Stimulated activated CD8-positive, alpha-beta memory T cell treated with anti-CD3 and anti-CD28 coated beads, Interleukin-4, amount 100 ng/mL, for 1 hour (primary cell): ENCODE measurements at regions not wholly inside any gene's neighbourhood (a gene's known extent, or its start where the extent isn't known, plus 50 kb on each side); places are given as distances from the start of the nearest gene placed in this dataset.
"Not testable (repeated sequence)": the region's sequence is repeated elsewhere in the genome, so short reads cannot be mapped to it uniquely, and the experiment has no call there.

Source experiments
- DNase-seq, 2 donors: peaks; one replicate each; pipeline ENCODE4 v3.0.0-alpha.2; 2020; ENCODE audit warnings: low read depth in 2 of 2, low spot score in 1 of 2

DNA sequence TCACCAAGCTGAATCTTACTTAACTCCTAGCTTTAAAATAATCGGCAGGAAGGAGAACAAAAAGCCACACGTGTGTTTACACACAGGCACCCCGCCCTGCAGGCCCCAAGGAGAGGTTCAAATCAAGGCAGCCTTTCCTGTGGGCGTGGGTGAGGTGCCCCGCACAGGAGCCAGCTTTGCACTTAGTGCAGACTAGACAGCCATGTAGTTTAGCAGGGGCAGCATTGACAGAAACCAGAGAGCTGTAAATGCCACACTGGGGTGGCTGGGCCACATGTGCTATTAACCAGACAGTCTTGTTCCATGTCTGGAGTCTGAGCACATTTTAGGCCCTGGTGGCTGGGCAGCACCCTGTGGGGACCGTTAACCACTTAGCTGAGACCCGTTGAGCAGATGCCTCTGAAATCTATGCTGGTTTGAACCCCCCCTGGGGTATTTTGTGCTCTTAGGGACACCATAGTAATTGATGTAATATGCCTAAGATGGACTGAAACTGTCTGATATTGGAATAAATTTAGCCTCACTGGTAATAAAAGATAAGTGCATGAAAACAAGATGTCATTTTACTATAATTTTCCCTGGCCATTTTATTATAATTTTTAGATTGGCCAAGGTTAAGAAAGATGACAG, 106.4 kb upstream of the KCNG1 start:
- DNase-seq: no peak

DNA sequence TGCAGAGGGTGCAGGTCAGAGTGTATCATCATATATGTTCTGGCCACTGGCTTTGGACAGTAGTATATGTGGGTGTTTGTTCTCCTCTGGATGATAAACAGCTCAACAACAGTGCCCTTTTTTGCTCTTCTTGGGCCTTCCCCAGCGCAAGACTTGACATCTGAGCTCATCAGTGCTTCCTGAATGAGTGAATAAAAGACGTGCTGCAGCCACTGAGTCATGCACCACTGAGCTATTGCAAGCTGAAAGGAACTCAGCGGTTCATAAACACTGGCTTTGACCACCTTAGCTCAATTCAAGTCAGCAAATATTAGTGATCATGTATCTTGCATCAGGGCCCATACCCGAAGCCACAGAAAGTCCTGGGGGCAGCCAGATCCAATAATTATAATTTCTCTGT, 105.3 kb upstream of the KCNG1 start:
- DNase-seq: no peak

DNA sequence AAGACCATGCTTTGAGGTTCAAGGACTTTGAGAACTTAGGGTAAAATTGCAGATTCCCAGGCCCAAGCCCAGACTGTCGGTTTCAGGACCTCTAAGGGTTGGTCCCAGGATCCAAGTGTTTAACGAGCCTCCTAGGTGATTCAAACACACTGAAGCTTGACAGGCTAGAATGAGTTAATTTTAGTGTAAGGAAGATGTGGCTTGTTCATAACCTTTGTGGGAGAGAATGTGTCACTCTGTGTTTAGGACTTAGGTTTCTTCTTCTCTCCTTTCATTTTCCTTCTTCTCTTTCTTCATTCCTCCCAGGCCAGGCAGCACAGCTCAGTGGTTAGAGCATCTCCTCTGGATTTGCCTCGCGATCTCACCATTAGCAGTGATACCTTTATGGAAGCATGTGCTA, 104.8 kb upstream of the KCNG1 start:
- DNase-seq: no peak

DNA sequence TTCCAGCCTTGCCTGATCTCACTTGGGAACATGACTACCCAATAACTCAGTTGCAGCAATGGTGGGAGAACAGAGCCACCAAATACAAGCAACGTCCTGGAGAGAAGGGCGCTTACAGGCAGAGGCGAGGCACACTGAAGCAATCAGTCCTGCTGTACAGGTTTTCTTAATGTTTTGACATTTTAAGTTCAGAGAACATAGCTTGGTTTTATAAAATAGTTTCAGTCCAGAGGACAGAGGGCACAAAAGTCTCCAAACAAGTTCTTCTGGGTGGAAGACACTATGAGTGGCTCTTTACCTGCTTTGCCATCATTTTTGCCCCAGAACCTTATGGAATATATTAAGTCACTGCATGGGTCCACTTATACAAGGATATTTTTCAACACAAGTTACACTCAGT, 103.4 kb upstream of the KCNG1 start:
- DNase-seq: no peak

DNA sequence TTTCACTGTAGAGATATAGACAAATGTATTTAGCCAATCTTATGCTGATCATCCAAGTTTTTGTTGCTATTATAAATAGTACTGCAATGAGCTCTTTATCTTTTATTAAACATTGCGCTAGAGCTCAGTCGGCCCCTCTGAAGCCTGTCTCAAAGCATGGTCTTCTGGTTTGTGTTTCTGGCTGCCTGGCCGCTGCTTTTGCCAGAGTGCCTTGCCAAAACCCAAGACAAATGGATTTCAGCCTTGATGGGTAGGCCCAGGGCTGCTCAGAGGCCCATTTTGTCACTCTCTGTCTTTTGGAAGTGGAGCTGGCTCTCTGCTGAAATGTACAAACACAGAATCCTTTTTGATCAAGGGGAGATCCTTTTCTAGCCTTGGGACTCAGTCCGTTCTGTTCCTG, 102.9 kb upstream of the KCNG1 start:
- DNase-seq: no peak

DNA sequence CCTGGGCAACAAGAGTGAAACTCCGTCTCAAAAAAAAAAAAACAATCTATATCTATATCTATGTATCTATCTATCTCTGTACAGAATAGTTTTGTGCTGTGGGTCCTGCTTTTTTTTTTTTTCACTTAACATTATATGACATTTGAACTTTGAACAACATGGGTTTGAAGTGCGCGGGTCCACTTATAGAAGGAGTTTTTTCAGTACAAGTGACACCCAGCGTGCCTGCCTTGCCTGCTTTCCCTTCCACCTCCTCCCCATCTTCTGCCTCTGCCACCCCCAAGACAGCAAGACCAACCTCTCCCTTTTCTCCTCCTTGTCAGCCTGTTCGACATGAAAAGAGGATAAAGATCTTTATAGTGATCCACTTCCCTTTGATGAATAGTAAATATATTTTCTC, 102.2 kb upstream of the KCNG1 start:
- no peak for DNase-seq

DNA sequence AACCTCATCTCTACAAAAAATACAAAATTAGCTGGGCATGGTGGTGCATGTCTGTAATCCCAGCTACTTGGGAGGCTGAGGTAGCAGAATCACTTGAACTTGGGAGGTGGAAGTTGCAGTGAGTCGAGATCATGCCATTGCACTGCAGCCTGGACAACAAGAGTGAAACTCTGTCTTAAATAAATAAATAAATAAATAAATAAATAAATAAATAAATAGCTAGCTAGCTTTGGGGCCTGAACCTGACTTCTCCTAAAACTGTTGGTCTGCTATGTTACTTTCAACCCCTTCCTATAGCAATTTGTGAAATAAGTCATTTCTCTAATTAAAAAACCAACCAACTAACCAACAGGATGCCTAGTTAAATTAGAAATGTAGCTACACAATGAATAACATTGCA, 101.0 kb upstream of the KCNG1 start:
- not testable (repeated sequence) for DNase-seq

DNA sequence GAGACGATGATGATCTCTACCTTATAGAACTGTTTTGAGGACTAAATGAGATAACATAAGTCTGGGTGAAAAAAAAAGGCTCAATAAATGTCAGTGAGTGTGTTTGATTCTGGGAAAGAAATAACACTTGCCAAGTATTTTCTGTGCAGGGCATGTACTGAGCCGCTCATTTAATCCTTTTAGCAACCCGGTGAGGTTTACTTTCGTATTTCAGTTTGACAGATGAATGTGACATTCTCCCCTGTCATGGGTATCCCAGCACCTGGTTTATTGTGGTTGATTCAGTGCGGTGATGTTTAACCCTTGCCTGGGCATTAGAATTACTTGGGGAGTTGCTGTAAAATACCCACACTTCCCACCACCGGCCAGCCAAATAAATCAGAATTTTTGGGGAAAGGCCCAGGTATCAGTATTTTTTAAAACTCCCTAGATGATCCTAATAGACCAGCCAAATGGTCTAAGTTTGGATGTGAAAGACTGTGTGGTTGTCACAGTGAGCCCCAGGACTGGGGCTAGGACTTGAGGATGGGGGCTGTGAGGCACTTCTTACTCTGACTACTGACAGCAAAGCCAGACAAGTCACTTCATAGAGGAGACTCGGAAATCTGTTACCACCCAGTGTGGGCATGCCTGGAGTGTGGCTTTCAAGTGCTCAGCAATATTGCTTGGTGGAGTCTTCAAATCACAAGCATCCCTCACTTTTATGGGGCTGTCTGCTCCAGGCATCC, 100.2 kb upstream of the KCNG1 start:
- DNase-seq: no peak

DNA sequence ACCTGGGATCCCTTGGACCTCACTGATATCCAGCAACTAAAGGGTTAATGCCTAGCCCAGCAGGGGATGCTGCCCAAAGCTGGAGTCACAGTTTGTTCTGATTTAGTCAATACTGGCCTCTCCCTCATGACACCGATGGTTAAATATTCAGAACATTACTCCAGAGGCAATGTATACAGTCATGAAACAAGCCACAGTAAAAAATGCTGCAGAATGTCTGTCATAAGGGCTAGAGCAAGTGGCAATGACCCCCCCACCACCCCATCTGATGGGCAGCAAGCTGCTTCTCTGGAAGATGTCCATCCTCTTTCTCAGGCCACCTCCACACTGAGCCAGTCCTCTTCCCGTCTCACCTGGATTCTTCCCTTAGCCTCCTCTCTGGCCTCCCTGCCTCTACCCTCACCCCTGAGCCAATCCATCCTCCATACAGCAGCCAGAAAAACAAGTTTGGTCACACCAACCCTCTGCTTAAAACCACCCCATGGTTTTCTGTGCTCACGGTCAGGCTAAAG, 99.0 kb upstream of the KCNG1 start:
- no peak for DNase-seq

DNA sequence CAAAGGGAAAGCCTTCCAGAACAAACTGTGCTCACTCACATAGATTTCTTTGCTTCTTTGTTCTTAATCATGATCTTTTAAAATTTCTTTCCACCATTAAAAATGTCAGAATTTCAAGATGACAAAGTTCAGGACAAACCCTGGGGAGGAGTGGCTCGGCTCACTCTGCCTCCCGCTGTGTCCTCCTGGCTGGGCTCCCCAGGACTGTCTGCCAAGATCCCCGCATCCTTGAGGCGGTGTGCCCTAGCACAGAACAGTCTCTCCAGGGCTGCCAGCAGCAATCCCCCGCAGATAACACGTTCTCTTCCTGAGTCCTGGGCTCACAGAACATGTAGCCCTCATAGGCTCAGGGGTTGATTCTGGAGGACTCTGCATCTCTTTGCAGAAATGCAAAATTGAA, 98.4 kb upstream of the KCNG1 start:
- DNase-seq: no peak

DNA sequence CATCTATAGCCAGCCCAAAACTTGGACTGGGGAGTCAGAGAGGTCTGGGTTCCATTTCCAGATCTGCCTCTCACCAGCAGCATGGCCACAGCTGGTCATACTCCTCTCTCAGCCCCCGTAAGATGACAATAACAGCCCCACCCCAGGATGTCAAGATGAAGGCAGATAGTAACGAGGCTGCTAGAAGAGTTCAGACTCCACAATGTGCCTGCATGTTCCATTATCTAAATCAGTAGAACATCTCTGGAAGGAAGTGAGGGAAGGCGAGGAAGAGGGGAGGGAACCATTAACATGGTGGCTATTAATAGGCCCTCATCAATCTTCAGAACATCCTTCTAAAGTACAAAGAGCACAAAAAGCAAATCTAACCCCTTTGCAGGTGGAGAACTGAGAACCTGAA, 98.0 kb upstream of the KCNG1 start:
- no peak for DNase-seq

DNA sequence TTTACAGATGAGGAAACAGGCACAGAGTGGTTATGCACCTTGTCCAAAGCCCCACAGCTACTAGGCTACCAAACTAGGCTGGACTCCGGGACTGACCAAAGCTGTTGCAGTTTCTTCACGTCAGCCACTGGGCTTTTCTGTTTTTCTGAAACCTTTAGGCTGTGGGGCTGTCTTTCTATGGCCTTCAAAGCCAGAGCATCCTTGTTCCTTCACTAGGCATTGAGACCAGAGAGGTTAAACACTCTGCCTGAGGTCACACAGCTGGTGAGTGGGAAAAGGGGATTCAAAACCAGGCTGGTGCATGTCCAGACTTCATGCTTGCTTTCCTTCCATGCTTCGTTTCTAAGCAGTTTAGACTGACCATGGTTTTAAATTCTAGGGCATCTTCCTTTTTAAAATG, 97.5 kb upstream of the KCNG1 start:
- DNase-seq: no peak

DNA sequence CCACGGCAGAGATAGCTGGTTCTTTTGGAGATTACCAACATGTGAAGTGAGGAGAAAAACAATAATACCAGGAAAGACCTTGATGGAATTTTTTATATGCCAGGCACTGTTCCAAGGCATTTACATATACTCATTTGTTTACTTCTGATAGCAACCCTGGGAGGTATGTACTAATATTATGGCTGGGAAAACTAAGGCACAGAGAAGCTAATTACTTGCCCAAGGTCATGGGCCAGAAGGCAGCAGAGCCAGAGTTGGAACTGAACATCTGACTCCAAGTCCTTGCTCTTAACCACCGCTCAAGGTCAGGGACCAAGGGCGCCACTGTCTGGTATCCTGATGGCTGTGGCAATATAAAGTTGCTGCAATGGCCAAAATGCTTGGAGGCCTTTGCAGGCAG, 97.0 kb upstream of the KCNG1 start:
- DNase-seq: no peak

DNA sequence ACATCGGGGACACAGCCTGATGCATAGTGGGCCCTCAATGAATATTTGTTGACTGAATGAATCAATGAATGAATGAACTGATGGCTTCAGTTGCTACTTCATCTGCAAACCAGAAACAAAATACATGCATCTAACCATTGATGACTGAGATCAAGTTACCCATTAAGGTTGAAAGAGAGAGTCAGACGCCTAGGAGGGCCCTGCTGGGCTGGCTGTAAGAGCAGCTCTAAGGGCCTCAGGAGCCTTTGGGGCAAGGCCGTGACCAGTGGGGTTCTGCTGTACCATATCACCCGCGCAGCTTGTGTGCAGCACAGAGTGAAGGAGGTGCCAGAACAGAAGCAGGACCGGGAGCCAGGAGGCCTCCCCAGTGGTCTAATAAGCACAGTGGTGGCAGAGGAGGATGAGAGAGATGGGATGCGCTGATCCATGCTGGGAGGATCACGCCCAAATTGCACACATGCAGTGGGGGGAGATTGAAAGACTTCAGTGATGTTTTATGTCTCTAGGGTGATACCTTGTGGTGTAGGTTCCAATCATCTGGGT, 96.1 kb upstream of the KCNG1 start:
- DNase-seq: no peak

DNA sequence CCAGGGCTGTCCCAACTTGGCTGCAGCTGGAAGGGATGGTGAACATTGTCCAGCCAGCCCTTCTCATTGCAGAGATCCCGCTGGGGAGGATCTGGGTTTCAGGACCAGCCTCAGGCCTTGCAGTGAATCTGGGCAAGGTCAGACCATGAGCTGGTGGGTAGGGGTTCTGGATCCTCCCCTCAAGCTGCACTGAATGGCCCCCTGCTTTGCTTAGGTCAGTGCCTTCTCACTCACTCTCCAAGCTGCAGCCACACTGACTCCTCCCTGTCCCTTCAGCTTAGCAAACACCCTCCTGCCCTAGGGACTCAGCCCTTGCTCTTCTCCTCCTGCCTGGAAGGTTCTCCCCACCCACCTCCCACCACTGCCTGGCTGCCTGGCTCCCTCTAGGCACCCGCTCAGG, 95.3 kb upstream of the KCNG1 start:
- DNase-seq: no peak

DNA sequence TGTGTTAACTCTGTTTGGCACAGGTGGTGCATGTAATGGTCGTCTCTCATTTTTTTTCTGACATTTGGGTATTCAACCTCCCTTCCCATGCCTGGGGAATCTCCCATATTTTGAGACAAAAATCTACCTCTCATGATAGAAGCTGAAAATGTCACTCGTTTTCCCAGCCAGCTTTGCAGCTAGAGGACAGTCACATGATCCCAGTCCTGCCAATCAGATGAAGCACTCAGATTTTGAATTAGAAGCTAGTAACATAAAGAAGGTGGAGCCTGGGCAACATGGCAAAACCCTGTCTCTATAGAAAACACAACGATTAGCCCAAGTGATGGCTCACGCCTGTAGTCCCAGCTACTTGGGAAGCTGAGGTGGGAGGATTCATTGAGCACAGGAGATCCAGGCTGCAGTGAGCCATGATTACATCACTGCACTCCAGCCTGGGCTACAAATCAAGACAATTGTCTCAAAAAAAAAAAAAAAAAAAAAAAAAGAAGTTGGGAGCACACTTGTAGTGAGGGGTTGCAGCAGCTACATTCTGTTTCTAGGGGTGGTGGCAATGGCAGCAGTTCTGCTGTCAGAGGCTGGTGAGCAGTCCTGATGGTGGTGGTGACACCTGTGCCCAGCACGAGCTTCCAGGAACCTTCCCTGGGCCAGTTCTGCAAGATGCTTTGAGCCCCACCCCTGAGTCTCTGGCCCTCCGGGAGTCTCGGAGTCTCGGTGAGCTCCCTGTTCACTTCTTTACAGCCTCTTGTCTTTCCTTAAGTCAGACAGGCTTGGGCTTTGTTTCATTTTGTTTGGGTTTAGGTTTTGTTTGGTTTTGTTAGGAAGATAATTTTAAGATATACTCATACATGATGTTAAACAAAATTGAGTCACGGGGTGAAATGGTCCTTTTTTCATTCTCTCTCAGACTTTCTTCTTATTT, 94.1 kb upstream of the KCNG1 start:
- no peak for DNase-seq

DNA sequence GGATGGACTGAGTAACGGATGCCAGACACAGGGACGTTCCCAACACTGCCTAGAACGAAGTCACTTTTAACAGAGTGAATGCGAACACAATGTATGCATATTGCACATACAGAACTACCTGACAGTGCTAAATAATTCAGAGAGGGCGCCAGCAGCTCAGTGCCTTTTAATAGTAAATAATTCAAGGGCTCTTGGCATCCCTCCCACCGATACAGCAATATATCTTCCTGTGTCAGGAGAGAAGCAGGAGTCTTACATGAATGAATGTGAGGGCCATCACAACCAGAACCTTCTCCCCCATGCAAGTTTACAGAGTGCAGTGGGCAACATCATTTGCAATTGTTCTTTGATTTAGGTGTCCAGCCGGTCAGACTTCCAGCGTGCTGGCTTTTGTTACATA, 88.4 kb upstream of the KCNG1 start:
- DNase-seq: no peak

DNA sequence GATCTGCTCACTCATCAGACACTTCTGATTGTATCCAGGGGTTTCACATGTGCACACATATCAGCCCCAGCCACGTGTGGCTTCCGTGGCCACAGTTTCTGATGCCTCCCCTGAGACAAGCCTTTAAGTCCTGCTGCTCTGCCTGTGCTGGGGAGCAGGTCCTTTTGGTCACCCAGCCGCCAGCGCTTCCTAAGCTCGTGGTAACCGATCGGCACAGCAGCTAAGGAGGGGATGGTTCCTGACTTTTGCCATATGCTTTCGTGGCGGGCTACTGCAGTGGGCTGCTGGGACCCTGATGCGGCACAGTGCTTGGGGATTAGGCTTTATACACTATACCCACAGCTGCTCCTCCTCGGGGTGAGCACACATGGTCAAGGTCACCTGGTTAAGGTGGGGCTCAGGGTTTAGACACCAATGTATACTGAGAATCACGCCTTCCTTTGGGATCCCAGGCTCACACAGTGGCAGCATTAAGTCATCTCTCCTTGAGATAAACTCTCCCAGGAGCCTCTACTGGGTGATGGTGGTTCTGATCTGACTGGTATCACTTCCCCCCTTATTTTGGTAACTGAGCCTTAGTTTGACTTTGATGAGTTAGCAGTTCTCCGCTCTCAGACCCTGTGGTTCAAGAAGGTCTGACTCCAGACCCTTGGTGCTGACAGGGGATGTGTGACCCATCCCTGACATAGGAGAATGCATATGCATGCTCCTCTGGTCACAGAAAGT, 85.9 kb upstream of the KCNG1 start:
- DNase-seq: no peak

DNA sequence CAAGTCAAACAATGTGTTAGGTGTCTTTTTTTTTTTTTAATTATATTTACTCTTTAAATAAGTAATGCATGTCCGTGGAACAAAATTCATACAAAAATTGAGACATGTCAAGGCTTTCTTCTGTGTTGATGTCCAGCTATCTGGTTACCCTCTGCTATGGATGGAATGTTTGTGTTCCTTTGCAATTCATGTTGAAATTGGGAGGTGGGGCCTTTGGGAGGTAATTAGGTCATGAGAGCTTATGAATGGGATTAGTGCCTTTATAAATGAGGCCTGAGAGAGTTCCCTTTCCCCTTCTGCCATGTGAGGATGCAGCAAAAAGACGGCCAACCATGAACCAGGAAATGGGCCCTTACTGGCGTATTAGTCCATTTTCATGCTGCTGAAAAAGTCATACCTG, 83.1 kb upstream of the KCNG1 start:
- DNase-seq: no peak

DNA sequence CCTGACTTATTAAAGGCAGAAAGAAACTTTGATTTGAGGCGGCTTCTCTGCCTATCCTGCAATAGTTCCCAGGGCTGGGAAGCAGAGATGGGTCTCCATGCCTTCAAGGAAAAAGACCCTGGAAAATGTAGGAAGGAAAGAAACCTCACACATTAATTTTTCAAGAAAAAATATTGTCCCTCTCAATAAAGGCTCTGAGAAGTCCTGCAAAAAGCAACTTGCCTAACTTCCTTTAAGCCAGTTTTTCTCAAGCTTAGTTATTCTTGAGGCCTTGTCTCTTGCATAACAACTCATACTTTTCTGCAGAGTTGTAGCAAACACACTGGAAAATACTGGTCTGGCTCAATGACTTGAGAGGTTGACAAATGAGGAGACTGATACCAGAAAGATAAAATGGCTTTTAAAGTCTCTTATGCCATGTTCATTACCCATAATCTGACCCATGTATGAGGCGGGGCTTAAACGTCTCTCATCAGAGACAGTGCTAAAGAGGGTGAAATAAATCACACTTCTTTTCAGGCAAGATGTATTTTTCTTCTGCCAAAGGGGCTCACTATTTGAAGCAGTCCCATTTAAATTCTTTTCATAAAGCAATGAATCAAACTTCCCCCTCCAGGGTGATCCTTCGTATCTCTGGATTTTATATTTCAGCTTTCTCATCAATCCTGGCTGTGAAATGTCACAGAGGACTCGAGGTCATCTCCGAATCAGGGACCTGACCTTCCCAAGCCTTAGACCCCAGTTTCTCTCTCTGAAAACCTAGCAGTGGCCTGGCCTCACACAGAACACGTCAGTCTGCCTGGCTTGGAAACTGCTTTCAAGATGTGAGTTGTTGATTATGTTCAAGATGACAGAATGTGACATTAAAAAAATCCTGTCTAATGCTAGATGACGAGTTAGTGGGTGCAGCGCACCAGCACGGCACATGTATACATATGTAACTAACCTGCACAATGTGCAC, 82.3 kb upstream of the KCNG1 start:
- no peak for DNase-seq
